ENCODE measurements at regions not wholly inside any gene's neighbourhood (a gene's known extent, or its start where the extent isn't known, plus 50 kb on each side); places are given as distances from the start of the nearest gene placed in this dataset.

DNA sequence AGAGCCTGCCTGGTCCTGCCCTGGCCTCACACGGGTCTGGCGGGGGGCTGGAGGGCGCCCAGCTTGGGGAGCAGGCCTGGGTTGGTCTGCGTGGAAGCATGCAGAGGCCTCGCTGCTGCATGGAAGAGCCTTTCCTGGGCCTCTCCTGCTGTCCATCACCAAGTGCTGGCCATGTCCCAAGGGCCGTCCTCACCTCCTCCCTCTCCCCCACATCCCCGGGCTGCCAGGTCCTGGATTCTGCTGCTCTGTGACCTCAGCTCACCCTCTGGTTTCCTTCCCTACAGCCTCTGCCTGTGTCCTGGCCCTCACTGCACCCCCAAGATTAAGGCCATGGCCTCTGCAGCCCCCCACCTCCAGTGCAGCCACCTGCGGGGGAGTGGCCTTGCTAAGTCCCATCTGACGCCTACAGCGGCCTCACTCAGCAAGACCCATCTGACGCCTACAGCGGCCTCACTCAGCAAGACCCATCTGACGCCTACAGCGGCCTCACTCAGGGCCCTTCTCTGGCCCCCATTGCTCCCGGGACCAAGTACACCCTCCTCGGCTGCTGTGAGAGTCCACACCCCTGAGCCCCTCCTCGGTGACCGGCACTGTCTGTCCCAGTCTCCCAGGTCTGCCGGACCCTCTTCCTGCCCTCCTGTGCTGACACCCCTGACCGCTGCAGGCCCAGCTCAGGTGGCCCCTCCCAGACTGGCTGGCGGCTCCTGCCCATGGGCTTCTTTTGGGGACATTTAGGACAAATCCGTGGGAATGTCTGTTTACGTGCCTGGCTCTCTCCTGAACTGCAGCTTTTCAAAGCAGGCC lies 119.5 kb upstream of the B3GAT1 start:
- in situ Hi-C loops (cut with HindIII; ENCODE audit: low pct_ligation_motif_present, low pct_unique_long_range_greater_than_20kb, low sequenced_read_pairs): no loop called here
- no peak for DNase-seq

- DNase-seq: no peak
- in situ Hi-C loops (cut with HindIII; ENCODE audit: low pct_ligation_motif_present, low pct_unique_long_range_greater_than_20kb, low sequenced_read_pairs): no loop called here
Observed at GRCh38 chr11:134530636-134531326, 118.7 kb upstream of the B3GAT1 start.

- in situ Hi-C loops (cut with HindIII; ENCODE audit: low pct_ligation_motif_present, low pct_unique_long_range_greater_than_20kb, low sequenced_read_pairs): no loop called here
Observed at GRCh38 chr11:134529212-134530096, 117.4 kb upstream of the B3GAT1 start.

GRCh38 chr11:134528453-134528852 lies 116.4 kb upstream of the B3GAT1 start:
- no peak for DNase-seq
- in situ Hi-C loops (cut with HindIII; ENCODE audit: low pct_ligation_motif_present, low pct_unique_long_range_greater_than_20kb, low sequenced_read_pairs): no loop called here

More at GRCh38 chr11:134529212-134530096, 117.4 kb upstream of the B3GAT1 start:
- no peak for DNase-seq

DNA sequence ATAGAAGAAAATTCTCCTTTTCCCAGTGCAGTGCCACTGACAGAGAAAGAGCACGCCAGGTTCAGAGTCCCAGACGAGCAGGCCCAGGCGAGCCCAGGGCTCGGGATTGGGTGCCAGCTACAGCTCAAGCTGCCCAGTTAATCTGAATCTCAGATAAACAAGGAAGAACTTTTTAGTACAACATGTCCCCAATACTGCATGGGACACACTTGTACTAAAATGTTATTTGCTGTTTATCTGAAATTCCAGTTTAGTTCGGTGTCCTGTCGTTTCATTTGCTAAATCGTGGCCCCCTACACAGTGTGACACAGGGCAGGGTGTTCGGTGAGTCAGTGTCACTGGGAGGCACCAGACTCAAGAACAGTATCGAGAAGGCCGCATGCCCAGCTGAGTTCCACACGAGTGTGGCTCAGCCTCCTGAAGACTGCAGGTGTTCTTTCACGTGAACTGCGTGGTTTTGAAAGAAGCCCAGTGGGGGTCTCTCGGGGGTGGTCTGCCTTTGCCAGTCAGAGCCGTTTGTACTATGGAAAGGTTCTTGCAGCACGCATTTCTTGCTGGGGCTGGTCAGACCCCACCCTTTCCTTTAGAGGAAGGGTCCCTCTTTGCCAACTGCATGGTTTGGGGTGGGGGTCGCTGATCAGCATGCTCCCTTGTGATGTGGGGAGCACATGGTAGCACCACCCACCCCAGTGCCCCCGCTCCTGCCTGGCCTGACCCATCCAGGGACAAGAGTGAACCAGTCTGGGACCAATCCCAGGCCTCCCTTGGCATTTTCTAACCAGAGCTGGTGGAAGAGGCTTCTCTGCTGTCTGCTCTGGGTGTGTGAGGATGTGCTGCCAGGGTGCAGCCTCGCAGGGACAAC lies 115.6 kb upstream of the B3GAT1 start:
- no peak for DNase-seq
- in situ Hi-C loops (cut with HindIII; ENCODE audit: low pct_ligation_motif_present, low pct_unique_long_range_greater_than_20kb, low sequenced_read_pairs): no loop called here

GRCh38 chr11:134524896-134525845 lies 113.1 kb upstream of the B3GAT1 start:
- DNase-seq: no peak
- in situ Hi-C loops (cut with HindIII; ENCODE audit: low pct_ligation_motif_present, low pct_unique_long_range_greater_than_20kb, low sequenced_read_pairs): no loop called here

DNA sequence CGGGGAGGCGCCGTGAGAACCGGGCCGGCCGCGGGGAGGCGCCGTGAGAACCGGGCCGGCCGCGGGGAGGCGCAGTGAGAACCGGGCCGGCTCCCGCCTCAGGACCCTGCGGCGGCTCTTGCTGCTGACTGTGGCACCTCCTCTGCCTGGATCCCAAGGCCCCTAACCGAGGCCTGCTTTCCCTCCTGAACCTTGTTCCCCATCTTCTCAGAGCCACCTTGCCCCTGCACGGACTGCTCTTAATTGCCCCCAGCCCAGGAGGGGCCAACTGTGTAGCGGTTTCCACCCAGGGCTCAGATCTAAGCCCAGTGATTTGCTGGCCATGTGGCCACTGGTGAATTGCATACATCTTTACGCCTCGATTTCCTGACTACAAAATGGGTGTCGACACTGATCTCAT lies 112.2 kb upstream of the B3GAT1 start:
- in situ Hi-C loops (cut with HindIII; ENCODE audit: low pct_ligation_motif_present, low pct_unique_long_range_greater_than_20kb, low sequenced_read_pairs): no loop called here
- no peak for DNase-seq

- in situ Hi-C loops (cut with HindIII; ENCODE audit: low pct_ligation_motif_present, low pct_unique_long_range_greater_than_20kb, low sequenced_read_pairs): no loop called here
- no peak for DNase-seq
Observed at GRCh38 chr11:134522782-134523570, 110.9 kb upstream of the B3GAT1 start.

- in situ Hi-C loops (cut with HindIII; ENCODE audit: low pct_ligation_motif_present, low pct_unique_long_range_greater_than_20kb, low sequenced_read_pairs): no loop called here
- DNase-seq: no peak
Observed at GRCh38 chr11:134521452-134522289, 109.6 kb upstream of the B3GAT1 start.

DNA sequence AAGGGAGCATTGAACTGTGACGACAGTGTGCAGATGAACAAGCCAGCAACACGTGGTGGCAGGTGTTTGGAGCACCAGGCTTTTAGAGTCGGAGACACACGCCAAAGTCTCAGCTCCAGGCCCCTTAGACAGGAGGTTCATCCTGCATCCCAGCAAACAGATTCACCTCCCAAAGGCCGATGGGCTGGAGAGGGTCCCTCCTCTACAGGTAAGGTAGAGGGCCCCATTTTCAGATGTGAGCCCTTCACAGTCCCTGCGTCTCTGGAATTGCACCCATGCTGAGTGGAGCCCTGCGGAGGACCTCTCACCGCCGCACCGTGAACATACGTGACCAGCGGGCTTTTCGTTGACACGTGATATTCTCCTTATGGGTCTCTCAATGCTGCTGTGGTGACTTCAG lies 109.0 kb upstream of the B3GAT1 start:
- no peak for DNase-seq
- in situ Hi-C loops (cut with HindIII; ENCODE audit: low pct_ligation_motif_present, low pct_unique_long_range_greater_than_20kb, low sequenced_read_pairs): no loop called here

DNA sequence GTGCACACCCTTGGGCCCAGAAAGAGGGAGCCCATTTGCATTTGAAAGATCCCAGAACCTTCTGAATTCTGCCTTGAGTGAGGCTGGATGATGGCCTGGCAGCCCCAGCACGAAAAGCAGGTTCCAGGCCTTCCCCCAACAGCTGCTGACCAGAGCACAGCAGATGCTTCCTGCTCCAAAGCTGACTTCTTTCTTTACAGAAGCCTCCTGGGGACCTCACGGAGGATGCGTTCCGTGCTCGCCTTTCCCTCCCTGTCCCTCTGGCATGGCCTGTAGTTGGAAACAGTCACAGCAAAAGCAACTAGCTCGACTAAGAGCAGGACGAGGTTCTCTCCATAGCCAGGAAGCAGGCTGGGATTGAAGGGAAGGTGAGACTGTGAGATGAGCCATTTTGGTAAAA lies 107.7 kb upstream of the B3GAT1 start:
- in situ Hi-C loops (cut with HindIII; ENCODE audit: low pct_ligation_motif_present, low pct_unique_long_range_greater_than_20kb, low sequenced_read_pairs): no loop called here
- no peak for DNase-seq

DNA sequence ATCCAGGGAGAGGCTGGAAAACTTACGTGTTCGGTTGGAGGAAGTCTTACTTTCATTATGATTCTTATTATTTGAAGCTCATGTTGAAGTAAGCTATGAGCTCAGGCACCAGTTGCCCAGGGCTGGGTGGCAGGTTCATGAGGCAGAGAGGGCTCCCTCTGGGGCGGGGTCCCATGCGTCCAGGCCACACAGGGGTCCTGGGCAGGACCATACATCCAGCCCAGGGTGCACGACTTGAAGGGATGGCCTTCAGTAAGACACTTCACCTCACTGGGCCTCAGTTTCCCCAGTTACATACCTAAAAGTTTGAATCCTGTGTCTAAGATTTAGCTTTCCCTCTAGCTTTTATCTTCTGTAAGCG lies 107.3 kb upstream of the B3GAT1 start:
- no peak for DNase-seq
- in situ Hi-C loops (cut with HindIII; ENCODE audit: low pct_ligation_motif_present, low pct_unique_long_range_greater_than_20kb, low sequenced_read_pairs): no loop called here

DNA sequence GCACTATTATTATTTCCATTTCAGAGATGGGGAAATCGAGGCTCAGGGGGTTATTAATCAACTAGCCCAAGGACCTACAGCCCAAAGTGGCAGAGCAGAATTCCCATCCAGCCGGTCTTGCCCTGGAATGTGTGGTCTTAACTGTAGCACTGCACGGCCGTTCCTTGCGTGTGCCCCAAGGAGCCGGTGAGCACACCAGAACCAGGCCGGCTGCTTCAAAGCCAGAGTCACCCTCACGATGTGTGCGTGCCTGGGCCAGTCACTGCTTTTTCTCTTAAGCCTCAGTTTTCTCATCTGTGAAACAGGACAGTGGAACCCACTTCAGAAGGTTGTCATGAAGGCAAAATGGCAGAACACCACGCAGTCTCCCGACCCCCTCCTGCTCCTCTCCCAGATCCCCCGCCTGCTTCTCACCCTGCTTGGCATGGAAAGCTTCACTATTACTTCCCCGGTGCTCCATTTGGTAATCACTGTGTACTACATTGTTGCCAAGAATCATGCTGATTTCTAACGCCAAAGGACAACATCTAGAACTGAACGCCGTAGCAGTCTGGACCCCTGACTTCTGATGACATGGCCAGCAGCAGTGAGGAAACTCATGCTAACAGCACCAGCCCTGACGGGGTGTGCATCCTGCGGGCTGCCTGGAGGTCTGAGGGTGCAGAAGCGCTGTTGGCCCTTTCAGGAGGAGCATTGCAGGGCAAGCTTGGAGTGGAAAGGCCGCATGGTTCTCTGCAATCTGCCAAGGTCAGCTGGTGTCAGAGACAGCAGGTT lies 106.8 kb upstream of the B3GAT1 start:
- DNase-seq: no peak
- in situ Hi-C loops (cut with HindIII; ENCODE audit: low pct_ligation_motif_present, low pct_unique_long_range_greater_than_20kb, low sequenced_read_pairs): no loop called here

DNA sequence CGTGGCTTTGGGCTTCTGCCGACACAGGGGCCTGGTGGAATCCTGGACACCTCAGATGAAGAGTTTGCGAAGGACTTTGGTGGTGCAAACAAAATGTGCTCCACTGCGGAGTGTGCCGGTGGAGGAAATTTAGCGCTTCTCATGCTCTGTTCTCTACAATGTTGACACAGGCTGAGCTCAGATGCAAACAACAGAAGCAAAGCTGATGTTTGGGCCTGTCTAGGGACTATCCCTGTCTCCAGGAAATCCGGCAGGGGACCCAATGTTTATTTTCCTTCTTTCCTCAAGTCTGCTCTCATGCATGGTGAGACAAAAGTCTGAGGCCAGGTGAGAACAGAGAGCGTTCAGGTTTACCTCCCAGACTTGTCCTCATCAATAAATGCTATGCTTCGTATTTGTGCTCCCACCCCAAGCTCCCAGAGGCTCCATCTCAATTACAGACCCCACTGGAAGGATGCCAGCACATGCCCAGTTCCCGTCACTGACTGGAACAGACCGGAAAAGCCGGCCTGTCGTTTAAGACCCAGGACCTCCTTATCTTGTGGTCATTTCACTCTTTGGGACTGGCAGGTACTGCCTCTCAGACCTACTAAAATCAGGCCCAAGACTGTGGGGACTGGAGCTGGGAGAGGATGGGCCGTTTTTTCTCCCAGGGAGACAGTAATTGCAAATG lies 105.7 kb upstream of the B3GAT1 start:
- in situ Hi-C loops (cut with HindIII; ENCODE audit: low pct_ligation_motif_present, low pct_unique_long_range_greater_than_20kb, low sequenced_read_pairs): no loop called here
- DNase-seq: no peak

DNA sequence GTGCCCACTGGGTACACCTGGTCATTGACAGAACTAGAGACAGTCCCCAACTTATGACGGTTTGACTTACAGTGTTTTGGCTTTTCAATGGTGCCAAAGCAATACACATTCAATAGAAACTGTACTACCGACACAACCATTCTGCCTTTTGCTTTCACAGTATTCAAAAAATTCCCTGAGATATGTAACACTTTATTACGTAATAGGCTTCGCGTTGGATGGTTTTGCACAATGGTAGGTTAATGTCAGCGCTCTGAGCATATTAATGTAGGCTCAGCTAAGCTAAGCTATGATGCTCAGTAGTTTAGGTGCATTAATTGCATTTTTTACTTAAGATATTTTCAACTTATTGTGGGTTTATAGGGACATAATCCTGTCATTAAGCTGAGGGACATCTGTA lies 105.1 kb upstream of the B3GAT1 start:
- in situ Hi-C loops (cut with HindIII; ENCODE audit: low pct_ligation_motif_present, low pct_unique_long_range_greater_than_20kb, low sequenced_read_pairs): no loop called here

More for the DNA sequence above, 105.1 kb upstream of the B3GAT1 start:
- no peak for DNase-seq
